OCI-LY3 (cell line): ENCODE measurements at regions not wholly inside any gene's neighbourhood (a gene's known extent, or its start where the extent isn't known, plus 50 kb on each side); places are given as distances from the start of the nearest gene placed in this dataset.

ENCODE experiments used
- H2AFZ ChIP-seq: fragments of 200-600, 300-600 bp; shearing (Covaris generic); 2 replicates; pipeline ENCODE4 v1.6.0; 2014; ENCODE audit warnings: antibody characterized with exemption, low read depth, low read length
- H3K27ac ChIP-seq: fragments of 200-600, 300-600 bp; sonication (generic); 2 replicates; pipeline ENCODE4 v1.5.1; 2014; ENCODE audit warnings: mild to moderate bottlenecking, low read length, moderate library complexity, mixed read lengths
- H3K27me3 ChIP-seq: fragments of 200-600, 300-600 bp; sonication (generic); 2 replicates; pipeline ENCODE4 v1.6.1; 2014; ENCODE audit warnings: low read depth, low read length, mixed read lengths
- H3K36me3 ChIP-seq: fragments of 200-600, 300-600 bp; sonication (generic); replicated peaks from 2 replicates; pipeline ENCODE3; 2014; ENCODE audit warnings: low read depth, low read length, mixed read lengths
- H3K4me1 ChIP-seq: fragments of 300-600, 200-600 bp; sonication (generic); 2 replicates; pipeline ENCODE4 v1.6.1; 2014; ENCODE audit warnings: low read length, mixed read lengths
- H3K4me2 ChIP-seq: fragments of 200-600, 300-600 bp; sonication (generic); 2 replicates; pipeline ENCODE4 v1.6.1; 2014; ENCODE audit warnings: low read length, mixed read lengths
- H3K4me3 ChIP-seq: fragments of 300-600, 200-600 bp; sonication (generic); 2 replicates; pipeline ENCODE4 v1.5.1; 2014; ENCODE audit warnings: antibody characterized with exemption, mild to moderate bottlenecking, low read length, moderate library complexity
- H3K79me2 ChIP-seq: fragments of 300-600, 200-600 bp; shearing (Covaris generic); 2 replicates; pipeline ENCODE4 v1.6.1; 2014; ENCODE audit warnings: mild to moderate bottlenecking, low read length, mixed read lengths
- H3K9ac ChIP-seq: fragments of 300-600, 200-600 bp; shearing (Covaris generic); 2 replicates; pipeline ENCODE4 v1.6.0; 2014; ENCODE audit warnings: mild to moderate bottlenecking, low read length, moderate library complexity
- H3K9me3 ChIP-seq: fragments of 200-600, 300-600 bp; shearing (Covaris generic); 2 replicates; pipeline ENCODE4 v1.6.1; 2014; ENCODE audit warnings: low read length, mixed read lengths; ENCODE audit not compliant: insufficient read depth
- H4K20me1 ChIP-seq: fragments of 200-600, 300-600 bp; sonication (generic); 2 replicates; pipeline ENCODE4 v1.6.1; 2016; ENCODE audit warnings: low read length, mixed read lengths; ENCODE audit not compliant: insufficient read depth
- CTCF ChIP-seq: fragments of 200-600, 300-600 bp; sonication (generic); IDR thresholded peaks from 2 replicates; pipeline ENCODE4 v1.5.1; 2014; ENCODE audit warnings: antibody characterized with exemption, low read length, low read depth
- EZH2phosphoT487 ChIP-seq: fragments of 200-600 bp; shearing (Covaris generic); IDR thresholded peaks from 2 replicates; pipeline ENCODE4 v1.6.1; 2018; ENCODE audit warnings: antibody characterized with exemption, mixed run types, low read depth

GRCh38 chr3:169002689-169003088 is 660.8 kb downstream of the MECOM start:
- Histone ChIP-seq H3K9ac (no peak overlapping the region), H3K4me2 (no peak overlapping the region), H3K36me3 (no peaks in the 10 kb centered on the region), H4K20me1 (no peaks in the 10 kb centered on the region), H3K4me3 (no peak overlapping the region), H3K27me3 (no peaks in the 10 kb centered on the region), H3K79me2 (no peaks in the 10 kb centered on the region), H3K27ac (no peak overlapping the region), H2AFZ (no peak overlapping the region), H3K9me3 (no peaks in the 10 kb centered on the region), H3K4me1 (no peaks in the 10 kb centered on the region)
- no peak for TF ChIP-seq CTCF
- no peak for TF ChIP-seq EZH2phosphoT487

GRCh38 chr3:168998792-168999191 is 664.7 kb downstream of the MECOM start:
- Histone ChIP-seq H3K27me3 (no peaks in the 10 kb centered on the region), H3K4me3 (no peak overlapping the region), H3K9me3 (no peaks in the 10 kb centered on the region), H3K79me2 (no peaks in the 10 kb centered on the region), H4K20me1 (no peaks in the 10 kb centered on the region), H3K4me2 (no peak overlapping the region), H2AFZ (no peak overlapping the region), H3K36me3 (no peaks in the 10 kb centered on the region), H3K4me1 (no peaks in the 10 kb centered on the region), H3K27ac (no peak overlapping the region), H3K9ac (no peak overlapping the region)
- TF ChIP-seq CTCF (no peak), EZH2phosphoT487 (no peak)

- Histone ChIP-seq H3K9ac (no peak overlapping the region), H3K27me3 (no peaks in the 10 kb centered on the region), H3K4me2 (no peak overlapping the region), H3K4me1 (no peaks in the 10 kb centered on the region), H3K4me3 (no peak overlapping the region), H4K20me1 (no peaks in the 10 kb centered on the region), H3K27ac (no peak overlapping the region), H3K36me3 (no peaks in the 10 kb centered on the region), H2AFZ (no peak overlapping the region), H3K9me3 (no peaks in the 10 kb centered on the region), H3K79me2 (no peaks in the 10 kb centered on the region)
- TF ChIP-seq CTCF (no peak), EZH2phosphoT487 (no peak)
Measured at GRCh38 chr3:168997488-168997887, 666.0 kb downstream of the MECOM start.

- H3K36me3 ChIP-seq, result no peaks in the 10 kb centered on the region
- no peaks in the 10 kb centered on the region for H3K79me2 ChIP-seq
- H3K4me2 ChIP-seq, result peak overlapping the region; percentile 23
- H4K20me1 ChIP-seq, result no peaks in the 10 kb centered on the region
- H3K9me3 ChIP-seq, result no peaks in the 10 kb centered on the region
- no peaks in the 10 kb centered on the region for H3K27me3 ChIP-seq
- TF ChIP-seq CTCF (no peak), EZH2phosphoT487 (no peak)
- H3K4me1 ChIP-seq, result no peaks in the 10 kb centered on the region
- H3K9ac ChIP-seq, result no peak overlapping the region
- no peak overlapping the region for H3K27ac ChIP-seq
- H3K4me3 ChIP-seq, result no peak overlapping the region
- H2AFZ ChIP-seq, result 0 out of 2 replicates have a peak overlapping the region, but pooled peaks have one; percentile 24
Measured at GRCh38 chr3:168996622-168997021, 666.9 kb downstream of the MECOM start.
